NCI-H146 (cell line): ENCODE measurements at regions not wholly inside any gene's neighbourhood (a gene's known extent, or its start where the extent isn't known, plus 50 kb on each side); places are given as distances from the start of the nearest gene placed in this dataset.
A peak's percentile ranks its signal among the peaks of the same experiment; 100 is the strongest.

Experiments used
- DNase-seq: peaks from one replicate; lab custom pipeline; 2025; lab: John Stamatoyannopoulos, UW

- DNase-seq = no peak
Observed at GRCh38 chr6:140108167-140108566, 733.7 kb upstream of the CITED2 start.

GRCh38 chr6:140107216-140107615 is 732.8 kb upstream of the CITED2 start:
- no peak for DNase-seq

- no peak for DNase-seq
Observed at GRCh38 chr6:140105857-140106256, 731.4 kb upstream of the CITED2 start.

GRCh38 chr6:140105241-140105640 is 730.8 kb upstream of the CITED2 start:
- DNase-seq = no peak

GRCh38 chr6:140101818-140102217 is 727.4 kb upstream of the CITED2 start:
- DNase-seq = no peak

GRCh38 chr6:140101367-140101766 is 726.9 kb upstream of the CITED2 start:
- DNase-seq = no peak

GRCh38 chr6:140095532-140095931 is 721.1 kb upstream of the CITED2 start:
- peak; percentile 58 for DNase-seq

GRCh38 chr6:140091895-140092294 is 717.4 kb upstream of the CITED2 start:
- DNase-seq = no peak

- DNase-seq = no peak
Observed at GRCh38 chr6:140090871-140091270, 716.4 kb upstream of the CITED2 start.

GRCh38 chr6:140083375-140083774 is 708.9 kb upstream of the CITED2 start:
- DNase-seq = no peak

- DNase-seq = no peak
Observed at GRCh38 chr6:140082867-140083297, 708.4 kb upstream of the CITED2 start.

- DNase-seq = no peak
Observed at GRCh38 chr6:140079328-140079727, 704.9 kb upstream of the CITED2 start.

- DNase-seq = no peak
Observed at GRCh38 chr6:140078561-140079125, 704.2 kb upstream of the CITED2 start.

- DNase-seq = no peak
Observed at GRCh38 chr6:140077827-140078560, 703.5 kb upstream of the CITED2 start.

GRCh38 chr6:140076105-140076504 is 701.7 kb upstream of the CITED2 start:
- DNase-seq = no peak

GRCh38 chr6:140073456-140073855 is 699.0 kb upstream of the CITED2 start:
- no peak for DNase-seq

GRCh38 chr6:140071601-140072062 is 697.2 kb upstream of the CITED2 start:
- no peak for DNase-seq

GRCh38 chr6:140070846-140071473 is 696.5 kb upstream of the CITED2 start:
- no peak for DNase-seq

GRCh38 chr6:140069576-140069975 is 695.1 kb upstream of the CITED2 start:
- DNase-seq = no peak

- no peak for DNase-seq
Observed at GRCh38 chr6:140068801-140069200, 694.4 kb upstream of the CITED2 start.

GRCh38 chr6:140064366-140064765 is 689.9 kb upstream of the CITED2 start:
- DNase-seq = no peak

GRCh38 chr6:140063021-140063399 is 688.6 kb upstream of the CITED2 start:
- no peak for DNase-seq
